ENCODE measurements at regions not wholly inside any gene's neighbourhood (a gene's known extent, or its start where the extent isn't known, plus 50 kb on each side); places are given as distances from the start of the nearest gene placed in this dataset.
"Not testable (repeated sequence)": the region's sequence is repeated elsewhere in the genome, so short reads cannot be mapped to it uniquely, and the experiment has no call there.

GRCh38 chr11:25625094-25625493, 706.8 kb upstream of the ANO3 start:
- DNase-seq: no peak

- DNase-seq: no peak
Measured at GRCh38 chr11:25628030-25628429, 703.9 kb upstream of the ANO3 start.

- DNase-seq: no peak
Measured at GRCh38 chr11:25633230-25633629, 698.7 kb upstream of the ANO3 start.

- DNase-seq: not testable (repeated sequence)
Measured at GRCh38 chr11:25649220-25649619, 682.7 kb upstream of the ANO3 start.

- no peak for DNase-seq
Measured at GRCh38 chr11:25650319-25650718, 681.6 kb upstream of the ANO3 start.

- DNase-seq: no peak
Measured at GRCh38 chr11:25655636-25656035, 676.3 kb upstream of the ANO3 start.

GRCh38 chr11:25658916-25659315, 673.0 kb upstream of the ANO3 start:
- DNase-seq: no peak

- DNase-seq: no peak
Measured at GRCh38 chr11:25659706-25660105, 672.2 kb upstream of the ANO3 start.

GRCh38 chr11:25667871-25668270, 664.1 kb upstream of the ANO3 start:
- no peak for DNase-seq

GRCh38 chr11:25691959-25692358, 640.0 kb upstream of the ANO3 start:
- DNase-seq: no peak

- DNase-seq: no peak
Measured at GRCh38 chr11:25702417-25702816, 629.5 kb upstream of the ANO3 start.

- no peak for DNase-seq
Measured at GRCh38 chr11:25710975-25711374, 621.0 kb upstream of the ANO3 start.

- no peak for DNase-seq
Measured at GRCh38 chr11:25727944-25728343, 604.0 kb upstream of the ANO3 start.

- DNase-seq: no peak
Measured at GRCh38 chr11:25730230-25730629, 601.7 kb upstream of the ANO3 start.

GRCh38 chr11:25733777-25734176, 598.2 kb upstream of the ANO3 start:
- DNase-seq: no peak

- DNase-seq: no peak
Measured at GRCh38 chr11:25734591-25735211, 597.2 kb upstream of the ANO3 start.

GRCh38 chr11:25737071-25737675, 594.8 kb upstream of the ANO3 start:
- DNase-seq: no peak

- DNase-seq: no peak
Measured at GRCh38 chr11:25741886-25742285, 590.0 kb upstream of the ANO3 start.

GRCh38 chr11:25742800-25743199, 589.1 kb upstream of the ANO3 start:
- DNase-seq: no peak

GRCh38 chr11:25755381-25755780, 576.5 kb upstream of the ANO3 start:
- DNase-seq: no peak

GRCh38 chr11:25755918-25756584, 575.9 kb upstream of the ANO3 start:
- no peak for DNase-seq

- no peak for DNase-seq
Measured at GRCh38 chr11:25758145-25758661, 573.7 kb upstream of the ANO3 start.

- no peak for DNase-seq
Measured at GRCh38 chr11:25766332-25767015, 565.5 kb upstream of the ANO3 start.

GRCh38 chr11:25769287-25769686, 562.6 kb upstream of the ANO3 start:
- no peak for DNase-seq

All from NCI-H748 treated with DMSO at 0.1 percent for 48 hours (cell line).